ENCODE measurements at regions not wholly inside any gene's neighbourhood (a gene's known extent, or its start where the extent isn't known, plus 50 kb on each side); places are given as distances from the start of the nearest gene placed in this dataset.

GRCh38 chr18:43876748-43877147 lies 599.5 kb upstream of the SYT4 start:
- Mint-ChIP-seq H3K4me1 (ENCODE audit: low read depth) (no peaks in the 10 kb centered on the region), H3K4me3 (no peak overlapping the region), H3K9me3 (peaks cover 2% of the 10 kb centered on the region), H3K27ac (no peak overlapping the region), H3K36me3 (ENCODE audit: low read depth) (no peaks in the 10 kb centered on the region), H3K27me3 (no peaks in the 10 kb centered on the region)
- Histone ChIP-seq H3K4me3 (ENCODE audit: low read length) (no peak overlapping the region), H3K36me3 (ENCODE audit: insufficient read depth, low read length) (no peaks in the 10 kb centered on the region), H3K27me3 (ENCODE audit: control insufficient read depth in 1 of 2, insufficient read depth in 2 of 2, low read length in 2 of 2) (no peaks in the 10 kb centered on the region), H3K9me3 (ENCODE audit: control insufficient read depth in 1 of 2, insufficient read depth in 1 of 2, low read length in 2 of 2) (no peaks in the 10 kb centered on the region), H3K4me1 (ENCODE audit: insufficient read depth, low read length) (no peaks in the 10 kb centered on the region), H3K27ac (ENCODE audit: low read depth in 1 of 2, low read length in 2 of 2) (no peak overlapping the region)
- ChIA-PET POLR2A (no interaction called here), CTCF (no interaction called here)
- intact Hi-C loops (cut with DNase I, micrococcal nuclease): no loop called here
- no peak for TF ChIP-seq CTCF (IDR thresholded peaks at IDR 0.05)
- DNase-seq: no peak
- ATAC-seq (ENCODE audit: poor library complexity): no peak

GRCh38 chr18:43877616-43878321 lies 600.5 kb upstream of the SYT4 start:
- no peaks in the 10 kb centered on the region for H3K9me3 ChIP-seq (ENCODE audit: control insufficient read depth in 1 of 2, insufficient read depth in 1 of 2, low read length in 2 of 2)
- Mint-ChIP-seq H3K4me1 (ENCODE audit: low read depth) (no peaks in the 10 kb centered on the region), H3K36me3 (ENCODE audit: low read depth) (no peaks in the 10 kb centered on the region), H3K27me3 (no peaks in the 10 kb centered on the region), H3K9me3 (peaks cover 2% of the 10 kb centered on the region), H3K4me3 (no peak overlapping the region), H3K27ac (no peak overlapping the region)
- H3K27me3 ChIP-seq (ENCODE audit: control insufficient read depth in 1 of 2, insufficient read depth in 2 of 2, low read length in 2 of 2): no peaks in the 10 kb centered on the region
- no peaks in the 10 kb centered on the region for H3K36me3 ChIP-seq (ENCODE audit: insufficient read depth, low read length)
- ChIA-PET CTCF (no interaction called here), POLR2A (no interaction called here)
- DNase-seq (no peak), ATAC-seq (ENCODE audit: poor library complexity) (no peak)
- no peaks in the 10 kb centered on the region for H3K4me1 ChIP-seq (ENCODE audit: insufficient read depth, low read length)
- intact Hi-C loops (cut with DNase I, micrococcal nuclease): no loop called here
- no peak for TF ChIP-seq CTCF (IDR thresholded peaks at IDR 0.05)
- no peak overlapping the region for H3K4me3 ChIP-seq (ENCODE audit: low read length)
- H3K27ac ChIP-seq (ENCODE audit: low read depth in 1 of 2, low read length in 2 of 2): no peak overlapping the region

- Mint-ChIP-seq H3K27me3 (no peaks in the 10 kb centered on the region), H3K4me1 (ENCODE audit: low read depth) (no peaks in the 10 kb centered on the region), H3K27ac (no peak overlapping the region), H3K36me3 (ENCODE audit: low read depth) (no peaks in the 10 kb centered on the region), H3K4me3 (no peak overlapping the region), H3K9me3 (peaks cover 2% of the 10 kb centered on the region)
- DNase-seq (no peak), ATAC-seq (ENCODE audit: poor library complexity) (no peak)
- Histone ChIP-seq H3K27ac (ENCODE audit: low read depth in 1 of 2, low read length in 2 of 2) (no peak overlapping the region), H3K27me3 (ENCODE audit: control insufficient read depth in 1 of 2, insufficient read depth in 2 of 2, low read length in 2 of 2) (no peaks in the 10 kb centered on the region), H3K36me3 (ENCODE audit: insufficient read depth, low read length) (no peaks in the 10 kb centered on the region), H3K4me3 (ENCODE audit: low read length) (no peak overlapping the region), H3K4me1 (ENCODE audit: insufficient read depth, low read length) (no peaks in the 10 kb centered on the region), H3K9me3 (ENCODE audit: control insufficient read depth in 1 of 2, insufficient read depth in 1 of 2, low read length in 2 of 2) (no peaks in the 10 kb centered on the region)
- ChIA-PET POLR2A (no interaction called here), CTCF (no interaction called here)
- no peak for TF ChIP-seq CTCF (IDR thresholded peaks at IDR 0.05)
- intact Hi-C loops (cut with DNase I, micrococcal nuclease): no loop called here
Observed at GRCh38 chr18:43879415-43879814, 602.1 kb upstream of the SYT4 start.
